ENCODE measurements at regions not wholly inside any gene's neighbourhood (a gene's known extent, or its start where the extent isn't known, plus 50 kb on each side); places are given as distances from the start of the nearest gene placed in this dataset.

DNA sequence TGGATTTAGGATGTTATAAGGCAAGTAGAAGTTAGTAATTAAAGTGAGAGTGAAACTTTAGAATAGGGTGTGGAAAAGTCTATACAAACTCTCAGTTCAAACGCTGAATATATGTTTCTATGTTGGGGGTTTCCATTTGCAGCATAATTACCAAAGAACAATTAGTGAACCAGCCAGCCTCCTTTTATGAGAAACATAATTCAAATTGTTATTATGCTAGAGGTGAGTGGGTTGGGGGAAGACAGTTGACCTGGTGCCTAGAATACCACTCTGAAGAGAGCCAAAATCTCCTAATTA, 435.8 kb downstream of the MDFIC start:
- TF ChIP-seq, protein P1, sequence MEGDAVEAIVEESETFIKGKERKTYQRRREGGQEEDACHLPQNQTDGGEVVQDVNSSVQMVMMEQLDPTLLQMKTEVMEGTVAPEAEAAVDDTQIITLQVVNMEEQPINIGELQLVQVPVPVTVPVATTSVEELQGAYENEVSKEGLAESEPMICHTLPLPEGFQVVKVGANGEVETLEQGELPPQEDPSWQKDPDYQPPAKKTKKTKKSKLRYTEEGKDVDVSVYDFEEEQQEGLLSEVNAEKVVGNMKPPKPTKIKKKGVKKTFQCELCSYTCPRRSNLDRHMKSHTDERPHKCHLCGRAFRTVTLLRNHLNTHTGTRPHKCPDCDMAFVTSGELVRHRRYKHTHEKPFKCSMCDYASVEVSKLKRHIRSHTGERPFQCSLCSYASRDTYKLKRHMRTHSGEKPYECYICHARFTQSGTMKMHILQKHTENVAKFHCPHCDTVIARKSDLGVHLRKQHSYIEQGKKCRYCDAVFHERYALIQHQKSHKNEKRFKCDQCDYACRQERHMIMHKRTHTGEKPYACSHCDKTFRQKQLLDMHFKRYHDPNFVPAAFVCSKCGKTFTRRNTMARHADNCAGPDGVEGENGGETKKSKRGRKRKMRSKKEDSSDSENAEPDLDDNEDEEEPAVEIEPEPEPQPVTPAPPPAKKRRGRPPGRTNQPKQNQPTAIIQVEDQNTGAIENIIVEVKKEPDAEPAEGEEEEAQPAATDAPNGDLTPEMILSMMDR (IDR thresholded peaks at IDR 0.05; ENCODE audit: low read length), result no peak
- TF ChIP-seq EZH2 (IDR thresholded peaks at IDR 0.05; ENCODE audit: borderline replicate concordance, low read length), result no peak

Measured in OCI-LY1 (cell line).